AG20443 (cell line): ENCODE measurements at regions not wholly inside any gene's neighbourhood (a gene's known extent, or its start where the extent isn't known, plus 50 kb on each side); places are given as distances from the start of the nearest gene placed in this dataset.

Experiments used
- DNase-seq: peaks from one replicate; pipeline ENCODE4 v3.0.0; 2012; ENCODE audit warnings: low spot score, mixed read lengths

- DNase-seq, result no peak
These were observed 72.6 kb downstream of the TENT5C start for GRCh38 chr1:117678246-117678977.

- DNase-seq, result no peak
These were observed 73.5 kb downstream of the TENT5C start for GRCh38 chr1:117679299-117679698.

GRCh38 chr1:117679868-117680267 is 74.0 kb downstream of the TENT5C start:
- no peak for DNase-seq

- DNase-seq, result no peak
These were observed 74.6 kb downstream of the TENT5C start for GRCh38 chr1:117680316-117681002.

- no peak for DNase-seq
These were observed 75.4 kb downstream of the TENT5C start for GRCh38 chr1:117681093-117681900.

GRCh38 chr1:117681901-117682250 is 76.0 kb downstream of the TENT5C start:
- no peak for DNase-seq

- DNase-seq, result no peak
These were observed 76.5 kb downstream of the TENT5C start for GRCh38 chr1:117682372-117682771.

GRCh38 chr1:117683571-117684285 is 77.9 kb downstream of the TENT5C start:
- DNase-seq, result peak; percentile 63

- no peak for DNase-seq
These were observed 80.3 kb downstream of the TENT5C start for GRCh38 chr1:117685936-117686806.

- peak; percentile 70 for DNase-seq
These were observed 81.1 kb downstream of the TENT5C start for GRCh38 chr1:117686907-117687306.

GRCh38 chr1:117689997-117690625 is 84.3 kb downstream of the TENT5C start:
- DNase-seq, result no peak

- no peak for DNase-seq
These were observed 86.1 kb downstream of the TENT5C start for GRCh38 chr1:117691942-117692341.

- DNase-seq, result no peak
These were observed 88.7 kb downstream of the TENT5C start for GRCh38 chr1:117694543-117694942.

GRCh38 chr1:117695796-117696490 is 90.1 kb downstream of the TENT5C start:
- peak; percentile 76 for DNase-seq

GRCh38 chr1:117696561-117696960 is 90.7 kb downstream of the TENT5C start:
- peak; percentile 25 for DNase-seq

- DNase-seq, result no peak
These were observed 91.5 kb downstream of the TENT5C start for GRCh38 chr1:117697220-117697781.

- DNase-seq, result peak; percentile 35
These were observed 92.7 kb downstream of the TENT5C start for GRCh38 chr1:117698398-117699160.

- DNase-seq, result no peak
These were observed 94.1 kb downstream of the TENT5C start for GRCh38 chr1:117699953-117700352.

GRCh38 chr1:117702654-117703053 is 96.8 kb downstream of the TENT5C start:
- DNase-seq, result no peak
